ENCODE measurements at regions not wholly inside any gene's neighbourhood (a gene's known extent, or its start where the extent isn't known, plus 50 kb on each side); places are given as distances from the start of the nearest gene placed in this dataset.

GRCh38 chrX:4265036-4265435 is 551.6 kb upstream of the PRKX start:
- ATAC-seq (ENCODE audit: low FRiP score) (no peak), DNase-seq (ENCODE audit: low spot score) (no peak)
- no peak for TF ChIP-seq CTCF (IDR thresholded peaks at IDR 0.05)

- TF ChIP-seq CTCF (IDR thresholded peaks at IDR 0.05): no peak
- DNase-seq (ENCODE audit: low spot score) (no peak), ATAC-seq (ENCODE audit: low FRiP score) (no peak)
These were observed 549.8 kb upstream of the PRKX start for GRCh38 chrX:4263030-4263803.

GRCh38 chrX:4253092-4253491 is 539.6 kb upstream of the PRKX start:
- DNase-seq (ENCODE audit: low spot score) (no peak), ATAC-seq (ENCODE audit: low FRiP score) (no peak)
- TF ChIP-seq CTCF (IDR thresholded peaks at IDR 0.05): no peak

GRCh38 chrX:4249401-4249800 is 536.0 kb upstream of the PRKX start:
- no peak for TF ChIP-seq CTCF (IDR thresholded peaks at IDR 0.05)
- DNase-seq (ENCODE audit: low spot score) (no peak), ATAC-seq (ENCODE audit: low FRiP score) (no peak)

- no peak for ATAC-seq (ENCODE audit: low FRiP score)
- no peak for TF ChIP-seq CTCF (IDR thresholded peaks at IDR 0.05)
- no peak for DNase-seq (ENCODE audit: low spot score)
These were observed 530.3 kb upstream of the PRKX start for GRCh38 chrX:4243759-4244158.

GRCh38 chrX:4240541-4241194 is 527.2 kb upstream of the PRKX start:
- no peak for DNase-seq (ENCODE audit: low spot score)
- no peak for ATAC-seq (ENCODE audit: low FRiP score)

More at GRCh38 chrX:4240541-4241194, 527.2 kb upstream of the PRKX start:
- no peak for TF ChIP-seq CTCF (IDR thresholded peaks at IDR 0.05)
